ENCODE measurements at regions not wholly inside any gene's neighbourhood (a gene's known extent, or its start where the extent isn't known, plus 50 kb on each side); places are given as distances from the start of the nearest gene placed in this dataset.

- DNase-seq (ENCODE audit: low spot score): no peak
These were observed 68.2 kb upstream of the CDH10 start for GRCh38 chr5:24712947-24713346.

- no peak for DNase-seq (ENCODE audit: low spot score)
These were observed 67.3 kb upstream of the CDH10 start for GRCh38 chr5:24712047-24712446.

GRCh38 chr5:24703934-24704333 lies 59.2 kb upstream of the CDH10 start:
- DNase-seq (ENCODE audit: low spot score): no peak
